Uterus (tissue), 2 donors: ENCODE measurements at regions not wholly inside any gene's neighbourhood (a gene's known extent, or its start where the extent isn't known, plus 50 kb on each side); places are given as distances from the start of the nearest gene placed in this dataset.

Experiments used
- POLR2A ChIP-seq, 2 donors: fragments of 450-650 bp; IDR thresholded peaks; one replicate each; pipeline ENCODE4 v1.6.1; 2016; ENCODE audit warnings: antibody characterized with exemption in 2 of 2, mild to moderate bottlenecking in 1 of 2, moderate library complexity in 1 of 2
- TF ChIP-seq, protein P1 (sequence below), 4 experiments: fragments of 200-600 bp in 2 of 4; fragments of 450-650 bp in 2 of 4; sonication (generic) in 2 of 4; IDR thresholded peaks; one replicate each; pipeline ENCODE4 v1.5.1; 2016 to 2019; ENCODE audit warnings: antibody characterized with exemption in 4 of 4, mild to moderate bottlenecking in 2 of 4, moderate library complexity in 1 of 4

DNA sequence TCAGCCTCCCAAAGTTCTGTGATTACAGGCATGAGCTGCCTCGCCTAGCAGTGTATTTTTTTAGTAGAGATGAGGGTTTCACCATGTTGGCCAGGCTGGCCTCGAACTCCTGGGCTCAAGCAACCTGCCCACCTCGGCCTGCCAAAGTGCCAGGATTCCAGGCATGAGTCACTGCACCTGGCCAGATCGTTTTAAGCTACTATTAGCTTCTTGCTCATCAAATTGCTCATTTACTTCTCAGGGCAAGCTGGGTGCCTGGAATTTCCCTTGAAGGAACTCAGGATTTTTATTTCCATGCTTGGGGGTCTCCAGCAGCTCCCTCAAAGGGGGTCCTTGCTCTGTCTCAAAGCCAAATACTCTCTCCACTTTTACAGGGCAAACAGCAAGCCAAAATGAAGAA is 798.0 kb upstream of the AUTS2 start:
- TF ChIP-seq, protein P1, sequence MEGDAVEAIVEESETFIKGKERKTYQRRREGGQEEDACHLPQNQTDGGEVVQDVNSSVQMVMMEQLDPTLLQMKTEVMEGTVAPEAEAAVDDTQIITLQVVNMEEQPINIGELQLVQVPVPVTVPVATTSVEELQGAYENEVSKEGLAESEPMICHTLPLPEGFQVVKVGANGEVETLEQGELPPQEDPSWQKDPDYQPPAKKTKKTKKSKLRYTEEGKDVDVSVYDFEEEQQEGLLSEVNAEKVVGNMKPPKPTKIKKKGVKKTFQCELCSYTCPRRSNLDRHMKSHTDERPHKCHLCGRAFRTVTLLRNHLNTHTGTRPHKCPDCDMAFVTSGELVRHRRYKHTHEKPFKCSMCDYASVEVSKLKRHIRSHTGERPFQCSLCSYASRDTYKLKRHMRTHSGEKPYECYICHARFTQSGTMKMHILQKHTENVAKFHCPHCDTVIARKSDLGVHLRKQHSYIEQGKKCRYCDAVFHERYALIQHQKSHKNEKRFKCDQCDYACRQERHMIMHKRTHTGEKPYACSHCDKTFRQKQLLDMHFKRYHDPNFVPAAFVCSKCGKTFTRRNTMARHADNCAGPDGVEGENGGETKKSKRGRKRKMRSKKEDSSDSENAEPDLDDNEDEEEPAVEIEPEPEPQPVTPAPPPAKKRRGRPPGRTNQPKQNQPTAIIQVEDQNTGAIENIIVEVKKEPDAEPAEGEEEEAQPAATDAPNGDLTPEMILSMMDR (IDR thresholded peaks at IDR 0.05) = no peak
- TF ChIP-seq POLR2A (IDR thresholded peaks at IDR 0.05) = no peak
